ENCODE measurements at regions not wholly inside any gene's neighbourhood (a gene's known extent, or its start where the extent isn't known, plus 50 kb on each side); places are given as distances from the start of the nearest gene placed in this dataset.
A peak's percentile ranks its signal among the peaks of the same experiment; 100 is the strongest.
"Not testable (repeated sequence)": the region's sequence is repeated elsewhere in the genome, so short reads cannot be mapped to it uniquely, and the experiment has no call there.

- DNase-seq (ENCODE audit: low spot score): not testable (repeated sequence)
Measured at GRCh38 chr2:181737302-181737701, 57.0 kb upstream of the NEUROD1 start.

GRCh38 chr2:181738074-181738473 is 57.8 kb upstream of the NEUROD1 start:
- DNase-seq (ENCODE audit: low spot score): no peak

GRCh38 chr2:181738563-181738962 is 58.2 kb upstream of the NEUROD1 start:
- no peak for DNase-seq (ENCODE audit: low spot score)

GRCh38 chr2:181741756-181742155 is 61.4 kb upstream of the NEUROD1 start:
- DNase-seq (ENCODE audit: low spot score): no peak

GRCh38 chr2:181742361-181742760 is 62.0 kb upstream of the NEUROD1 start:
- DNase-seq (ENCODE audit: low spot score): no peak

- peak; percentile 71 for DNase-seq (ENCODE audit: low spot score)
Measured at GRCh38 chr2:181742922-181743722, 62.8 kb upstream of the NEUROD1 start.

GRCh38 chr2:181743723-181744031 is 63.4 kb upstream of the NEUROD1 start:
- DNase-seq (ENCODE audit: low spot score): no peak

- DNase-seq (ENCODE audit: low spot score): no peak
Measured at GRCh38 chr2:181745796-181746540, 65.7 kb upstream of the NEUROD1 start.

GRCh38 chr2:181746844-181747243 is 66.5 kb upstream of the NEUROD1 start:
- DNase-seq (ENCODE audit: low spot score): no peak

GRCh38 chr2:181750305-181750704 is 70.0 kb upstream of the NEUROD1 start:
- no peak for DNase-seq (ENCODE audit: low spot score)

GRCh38 chr2:181751266-181752030 is 71.1 kb upstream of the NEUROD1 start:
- DNase-seq (ENCODE audit: low spot score): no peak

GRCh38 chr2:181752301-181752700 is 72.0 kb upstream of the NEUROD1 start:
- no peak for DNase-seq (ENCODE audit: low spot score)

- DNase-seq (ENCODE audit: low spot score): no peak
Measured at GRCh38 chr2:181753686-181754085, 73.4 kb upstream of the NEUROD1 start.

GRCh38 chr2:181754105-181754504 is 73.8 kb upstream of the NEUROD1 start:
- no peak for DNase-seq (ENCODE audit: low spot score)

- no peak for DNase-seq (ENCODE audit: low spot score)
Measured at GRCh38 chr2:181755181-181755580, 74.9 kb upstream of the NEUROD1 start.

- no peak for DNase-seq (ENCODE audit: low spot score)
Measured at GRCh38 chr2:181760521-181760920, 80.2 kb upstream of the NEUROD1 start.

- no peak for DNase-seq (ENCODE audit: low spot score)
Measured at GRCh38 chr2:181761175-181761574, 80.9 kb upstream of the NEUROD1 start.

- DNase-seq (ENCODE audit: low spot score): no peak
Measured at GRCh38 chr2:181762000-181762399, 81.7 kb upstream of the NEUROD1 start.

GRCh38 chr2:181762848-181763247 is 82.5 kb upstream of the NEUROD1 start:
- no peak for DNase-seq (ENCODE audit: low spot score)

GRCh38 chr2:181763423-181763822 is 83.1 kb upstream of the NEUROD1 start:
- no peak for DNase-seq (ENCODE audit: low spot score)

- DNase-seq (ENCODE audit: low spot score): no peak
Measured at GRCh38 chr2:181764095-181764963, 84.0 kb upstream of the NEUROD1 start.

GRCh38 chr2:181766129-181766528 is 85.8 kb upstream of the NEUROD1 start:
- DNase-seq (ENCODE audit: low spot score): no peak

Data from Ammon's horn (tissue), 1 donor.